Sciatic nerve (tissue), 2 donors: ENCODE measurements at regions not wholly inside any gene's neighbourhood (a gene's known extent, or its start where the extent isn't known, plus 50 kb on each side); places are given as distances from the start of the nearest gene placed in this dataset.

ENCODE experiments used
- ATAC-seq: fragments of 200-7000 bp; cut with Tn5 transposase; one replicate; pipeline ENCODE4 v1.9.1; 2020; ENCODE audit warnings: mild to moderate bottlenecking, moderate library complexity
- DNase-seq: peaks from one replicate; pipeline ENCODE4 v3.0.0-alpha.2; 2020; ENCODE audit warnings: low spot score
- intact Hi-C: fragments of 100-400 bp; cut with DNase I; formaldehyde crosslinking; loops from one replicate; pipeline ENCODE4 v1.14.2; 2022
- donor health status: DM: no; HTN: no; CAD: no.
- donor health status: DM: no; HTN: no; CAD: no.

DNA sequence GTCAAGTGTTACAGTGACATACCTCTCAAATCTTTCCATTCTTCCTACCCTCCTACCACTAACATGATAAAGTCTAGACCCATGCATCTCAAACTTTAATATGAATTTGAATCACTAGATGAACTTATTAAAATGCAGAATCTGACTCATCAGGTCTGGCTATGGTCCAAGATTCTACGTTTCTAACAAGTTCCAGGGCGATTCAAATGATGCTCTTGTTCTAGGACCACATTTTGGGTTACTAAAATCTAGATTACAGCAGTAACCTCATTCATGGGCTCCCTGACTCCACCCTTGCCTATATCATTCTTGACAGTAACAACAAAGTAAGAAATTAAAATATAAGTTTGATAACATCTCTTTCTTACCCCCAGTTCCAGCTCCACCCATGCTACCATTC lies 124.8 kb upstream of the LSM8 start:
- intact Hi-C loops = no loop called here
- no peak for ATAC-seq
- DNase-seq = no peak

DNA sequence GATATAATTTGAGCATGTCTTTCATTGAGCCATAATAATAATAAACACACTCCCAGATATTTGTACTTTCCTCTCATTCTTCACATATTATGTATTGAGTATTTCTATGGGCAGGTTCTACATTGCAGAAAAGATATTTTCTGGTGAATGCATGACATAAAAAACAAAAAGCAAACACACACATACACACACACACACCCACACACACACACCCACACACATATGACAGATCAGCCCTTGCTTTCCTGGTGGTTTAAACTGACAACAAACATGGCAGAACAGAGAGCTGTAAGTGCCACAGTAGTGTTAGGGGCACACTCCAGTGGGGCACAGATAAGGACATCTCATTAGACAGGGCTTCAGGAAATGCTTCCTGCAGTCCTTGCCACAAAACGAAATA lies 123.3 kb upstream of the LSM8 start:
- no peak for ATAC-seq
- intact Hi-C loops = no loop called here
- no peak for DNase-seq

DNA sequence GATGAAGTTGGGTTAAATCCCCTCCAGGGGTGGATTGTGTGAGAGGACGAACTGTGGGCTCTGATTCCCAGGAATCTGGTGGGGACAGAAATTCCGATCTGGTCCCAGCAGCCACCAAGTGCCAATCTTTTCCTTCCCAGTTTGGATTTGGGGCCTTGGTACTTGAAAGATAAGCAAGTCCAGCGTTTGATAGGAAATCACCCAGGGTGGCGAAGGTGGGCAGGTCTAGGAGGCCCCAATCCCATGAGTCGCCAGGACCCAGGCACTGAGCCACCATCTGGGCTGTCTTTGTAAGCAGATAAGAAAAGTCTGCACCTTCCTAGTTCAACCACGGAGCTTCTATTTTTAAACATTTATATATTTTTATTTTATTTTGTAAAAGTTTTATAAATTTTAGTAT lies 122.6 kb upstream of the LSM8 start:
- intact Hi-C loops = no loop called here

DNA sequence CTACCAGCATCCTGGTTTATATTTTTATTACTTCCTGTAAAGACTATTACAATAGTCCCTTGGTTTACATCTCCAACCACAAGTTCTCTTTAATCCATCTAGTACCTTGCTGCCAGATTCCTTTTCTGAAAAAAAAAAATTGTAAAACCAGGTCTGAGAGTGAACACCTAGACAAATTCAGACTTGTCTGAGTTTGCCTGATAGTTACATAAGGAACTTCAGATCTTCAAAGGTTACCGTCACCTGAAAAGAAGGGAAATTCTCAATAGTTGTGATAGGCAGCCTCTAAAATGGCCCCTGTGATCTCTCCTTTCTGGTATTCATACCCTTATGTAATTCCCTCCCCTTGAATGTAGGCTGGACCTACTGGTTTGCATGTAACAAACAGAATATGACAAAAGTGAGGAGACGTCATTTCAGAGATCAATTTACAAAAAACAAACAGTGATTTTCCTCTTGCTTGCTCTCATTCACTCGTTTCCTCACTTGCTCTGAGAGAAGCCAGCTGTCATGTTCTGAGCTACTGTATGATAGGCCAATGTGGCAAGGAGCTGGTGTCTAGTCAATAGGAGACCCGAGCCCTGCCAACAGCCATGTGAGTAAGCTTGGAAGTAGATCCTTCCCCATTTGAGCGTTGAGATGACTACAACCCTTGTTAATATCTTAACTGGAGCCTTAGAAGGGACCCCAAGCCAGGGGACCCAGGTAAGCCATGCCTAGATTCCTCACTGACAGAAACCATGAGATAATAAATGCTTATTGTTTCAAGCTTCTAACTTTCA lies 110.9 kb upstream of the LSM8 start:
- ATAC-seq = no peak
- DNase-seq = no peak
- intact Hi-C loops = no loop called here

More for the DNA sequence above, 122.6 kb upstream of the LSM8 start:
- DNase-seq (no peak), ATAC-seq (no peak)

DNA sequence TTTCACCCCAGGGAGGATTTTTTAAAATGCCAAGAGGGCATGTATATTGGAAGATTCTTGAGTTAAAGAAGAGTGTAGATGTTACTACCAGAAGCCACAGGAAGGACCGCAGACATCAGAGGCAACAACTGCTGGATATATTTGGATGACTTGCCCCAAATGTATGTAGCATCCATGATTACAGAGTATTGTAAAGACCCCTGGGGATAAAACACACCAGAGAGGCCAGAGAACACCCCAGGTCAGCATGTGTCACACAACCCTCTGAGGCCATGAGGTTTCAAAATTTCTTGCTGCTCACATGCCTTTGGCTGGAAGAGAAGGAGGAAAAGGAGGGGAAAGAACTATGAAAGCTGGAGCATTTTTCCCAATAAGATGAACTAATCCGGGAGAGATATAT lies 108.0 kb upstream of the LSM8 start:
- intact Hi-C loops = no loop called here
- ATAC-seq = no peak
- DNase-seq = no peak

DNA sequence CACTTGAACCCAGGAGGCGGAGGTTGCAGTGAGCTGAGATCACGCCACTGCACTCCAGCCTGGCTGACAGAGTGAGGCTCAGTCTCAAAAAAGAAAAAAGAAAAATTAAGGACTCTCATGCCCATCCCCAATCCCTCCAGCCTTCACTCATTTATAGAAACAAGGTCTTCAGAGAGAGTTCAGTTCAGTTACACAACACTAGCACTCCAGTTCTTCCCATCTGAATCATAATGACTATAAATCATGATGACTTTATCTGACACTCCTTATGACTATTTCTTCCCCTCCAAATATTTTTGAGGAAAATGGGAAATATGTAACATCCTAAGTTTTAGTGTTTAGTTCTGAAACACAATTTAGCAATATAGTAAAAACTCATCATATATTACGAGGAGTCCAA lies 107.4 kb upstream of the LSM8 start:
- DNase-seq (no peak), ATAC-seq (no peak)
- intact Hi-C loops = no loop called here

DNA sequence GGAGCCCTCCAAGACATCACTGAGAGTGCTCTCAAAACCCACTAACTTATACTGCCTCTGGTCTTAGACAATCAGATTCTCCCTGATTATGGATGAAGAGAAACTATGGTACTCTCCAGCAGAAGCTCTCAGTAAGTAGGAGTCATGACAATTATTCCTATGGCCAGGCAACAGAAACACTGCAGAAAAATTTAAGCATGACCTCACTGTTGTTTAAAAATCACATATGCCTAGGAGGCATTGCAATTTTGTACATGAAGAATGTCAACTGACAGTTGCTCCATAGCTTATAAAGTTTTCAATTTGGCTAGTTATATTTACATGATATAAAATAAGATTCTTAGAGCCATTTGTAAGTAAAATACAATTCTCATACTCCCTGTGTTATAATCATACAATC lies 105.9 kb upstream of the LSM8 start:
- ATAC-seq = no peak
- intact Hi-C loops = no loop called here
- no peak for DNase-seq

DNA sequence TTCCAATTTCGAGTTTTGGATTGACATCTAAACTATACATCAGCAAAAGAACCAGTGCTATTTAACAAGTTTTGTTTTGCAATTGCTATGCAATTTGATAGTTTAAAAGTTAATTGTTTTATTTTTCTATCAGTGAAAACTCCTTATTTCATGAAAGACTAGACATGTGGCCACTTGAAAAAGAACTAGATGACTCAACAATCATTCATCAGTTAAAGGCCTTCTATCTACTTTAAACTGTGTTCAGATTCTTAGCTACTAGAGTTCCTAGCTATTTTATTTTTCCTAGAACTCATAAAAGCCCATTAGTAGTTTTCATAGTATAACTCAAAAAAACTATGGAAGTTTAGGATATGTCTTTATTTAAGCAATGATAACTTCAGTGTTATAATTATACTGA lies 104.6 kb upstream of the LSM8 start:
- ATAC-seq = no peak
- intact Hi-C loops = no loop called here
- no peak for DNase-seq

DNA sequence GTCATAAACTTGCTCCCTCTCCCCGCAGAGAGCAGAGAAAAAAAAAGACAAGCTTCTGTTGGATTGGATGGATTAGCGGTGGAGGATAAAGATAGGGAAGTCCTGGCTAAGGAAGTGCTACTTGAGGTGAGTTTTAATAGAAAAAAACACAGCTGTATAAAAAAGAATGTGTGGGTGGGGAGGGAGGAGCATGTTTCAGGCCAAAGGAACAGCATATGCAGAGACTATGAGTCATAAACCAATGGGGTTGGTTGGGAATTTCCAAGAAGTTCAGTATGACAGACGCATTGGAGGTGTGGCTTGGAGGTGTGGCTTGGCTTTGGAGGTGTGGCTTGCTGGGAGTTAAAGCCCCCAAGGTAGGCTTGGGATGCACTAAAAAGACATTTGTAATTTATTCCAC lies 103.0 kb upstream of the LSM8 start:
- ATAC-seq (peak; percentile 55), DNase-seq (no peak)
- intact Hi-C loops = no loop called here

DNA sequence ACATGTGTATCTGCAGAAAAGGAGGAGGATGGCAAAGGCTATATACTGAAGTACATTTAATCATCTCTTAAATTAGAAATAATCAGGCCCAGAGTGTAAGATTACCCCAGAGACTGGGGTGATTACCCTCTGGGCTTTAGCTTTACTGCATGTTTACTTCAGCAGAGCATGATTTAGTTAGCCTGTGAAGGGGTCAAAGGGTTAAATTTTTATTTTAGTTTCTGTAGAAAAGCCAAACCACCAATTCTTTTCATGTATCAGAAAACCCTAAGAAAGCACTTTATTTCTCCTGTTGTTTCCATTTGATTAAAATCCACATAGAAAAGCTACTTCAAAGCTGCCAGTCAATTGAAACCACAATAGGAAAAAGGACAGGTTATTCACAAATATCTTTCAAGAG lies 101.5 kb upstream of the LSM8 start:
- no peak for ATAC-seq
- DNase-seq = no peak
- intact Hi-C loops = no loop called here

DNA sequence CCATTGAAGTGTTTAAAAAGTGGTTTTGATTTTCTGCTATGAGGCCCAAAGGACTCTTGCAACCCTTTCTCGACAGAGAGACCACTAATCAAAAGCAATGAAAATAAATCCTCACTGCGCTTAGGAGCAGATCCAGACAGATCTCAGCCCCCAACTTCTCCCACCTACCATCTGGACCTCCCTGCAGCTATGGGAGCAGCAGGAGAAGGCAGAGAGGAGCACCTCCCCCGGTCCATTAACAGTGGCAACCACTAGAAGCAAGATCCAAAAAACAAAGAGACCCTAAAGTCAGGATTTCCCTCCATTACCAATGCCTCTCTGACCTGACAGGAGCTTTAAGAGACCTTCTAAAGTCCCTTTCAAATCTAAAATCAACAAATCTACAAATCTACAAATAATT lies 99.0 kb upstream of the LSM8 start:
- DNase-seq (no peak), ATAC-seq (no peak)
- intact Hi-C loops = no loop called here

DNA sequence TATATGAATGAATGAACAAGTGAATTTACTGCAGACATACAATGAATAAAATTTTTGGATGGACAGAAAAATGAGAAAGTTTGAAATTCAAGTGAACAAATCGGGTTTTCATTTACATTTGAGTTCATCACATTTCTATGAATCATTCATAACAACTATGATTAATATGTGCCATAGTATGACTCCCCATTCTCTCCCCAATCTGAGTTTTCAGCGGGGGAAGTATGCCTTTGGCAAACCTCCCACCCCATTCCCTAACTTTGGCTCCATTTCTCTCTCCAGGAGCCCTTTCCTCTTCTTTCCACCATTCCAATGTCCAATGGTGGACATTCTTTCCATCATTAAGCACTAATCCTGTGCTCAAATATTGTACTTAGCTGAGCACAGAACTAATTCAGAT lies 96.8 kb upstream of the LSM8 start:
- DNase-seq (no peak), ATAC-seq (no peak)
- intact Hi-C loops = no loop called here

DNA sequence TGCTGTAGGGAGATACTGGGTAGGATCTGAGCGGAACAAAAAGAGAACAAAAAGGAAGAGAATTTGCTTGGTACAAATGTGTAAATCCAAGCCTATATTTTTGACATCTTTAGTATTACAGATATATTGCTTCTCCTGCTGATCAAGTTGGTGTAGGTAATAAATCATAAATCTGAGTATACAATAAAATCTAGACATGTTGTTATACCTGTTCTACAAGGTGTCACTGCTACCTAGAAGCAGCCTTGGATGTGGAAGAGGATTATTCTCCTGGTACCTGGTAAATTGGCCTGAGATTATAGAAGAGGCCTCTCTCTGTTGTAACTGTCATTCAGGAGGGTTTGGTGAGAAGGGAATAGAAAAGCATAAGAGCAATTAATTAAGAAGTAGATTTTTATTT lies 89.9 kb upstream of the LSM8 start:
- intact Hi-C loops = no loop called here
- DNase-seq (no peak), ATAC-seq (no peak)

DNA sequence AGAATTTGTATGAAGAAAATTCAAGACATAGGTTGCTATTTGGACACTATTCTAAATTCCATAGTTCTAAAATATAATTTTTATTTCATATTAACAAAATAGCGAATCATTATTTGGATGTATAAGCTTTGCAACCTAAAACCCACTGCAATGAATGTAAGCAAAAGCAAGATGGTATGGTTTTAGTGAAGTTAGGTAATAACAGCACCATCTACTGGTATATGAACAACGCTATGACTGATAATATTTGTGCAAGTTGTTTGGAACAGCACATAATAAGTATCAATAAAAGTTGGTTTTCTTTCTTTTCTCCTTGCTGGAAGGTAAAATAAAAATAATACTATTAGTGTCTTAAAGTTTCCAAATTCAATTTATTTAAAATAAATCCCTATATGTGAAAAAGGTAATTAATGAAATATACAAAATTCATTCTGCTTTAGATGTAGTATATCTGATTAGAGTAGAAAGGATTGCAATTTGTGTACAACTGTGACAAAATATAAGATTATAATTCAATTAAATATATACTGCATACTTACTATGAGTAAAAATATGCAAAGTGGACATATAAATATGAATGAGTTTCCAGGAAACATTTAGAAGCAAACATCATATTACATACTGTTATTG lies 79.0 kb upstream of the LSM8 start:
- intact Hi-C loops = no loop called here
- ATAC-seq (no peak), DNase-seq (no peak)

DNA sequence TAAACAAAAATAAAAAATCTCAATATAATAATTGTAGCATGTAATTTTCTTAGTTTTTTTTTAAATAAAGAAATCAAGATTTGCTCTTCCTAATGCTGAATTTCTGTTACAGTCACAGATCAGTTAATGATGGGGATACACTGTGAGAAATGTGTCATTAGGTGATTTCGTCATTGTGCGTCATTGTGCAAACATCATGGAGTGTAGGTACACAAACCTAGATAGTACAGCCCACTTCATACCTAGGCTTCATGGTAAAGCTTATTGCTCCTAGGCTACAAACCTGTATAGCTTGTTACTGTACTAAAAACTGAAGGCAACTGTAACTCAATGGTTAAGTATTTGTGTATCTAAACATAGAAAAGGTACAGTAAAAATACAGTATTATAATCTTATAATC lies 74.4 kb upstream of the LSM8 start:
- intact Hi-C loops = loop anchor here (2.0 kb wide), 1 partner anchor 23 kb away; no protein-coding TSS in a partner anchor
- ATAC-seq = no peak
- DNase-seq = no peak

DNA sequence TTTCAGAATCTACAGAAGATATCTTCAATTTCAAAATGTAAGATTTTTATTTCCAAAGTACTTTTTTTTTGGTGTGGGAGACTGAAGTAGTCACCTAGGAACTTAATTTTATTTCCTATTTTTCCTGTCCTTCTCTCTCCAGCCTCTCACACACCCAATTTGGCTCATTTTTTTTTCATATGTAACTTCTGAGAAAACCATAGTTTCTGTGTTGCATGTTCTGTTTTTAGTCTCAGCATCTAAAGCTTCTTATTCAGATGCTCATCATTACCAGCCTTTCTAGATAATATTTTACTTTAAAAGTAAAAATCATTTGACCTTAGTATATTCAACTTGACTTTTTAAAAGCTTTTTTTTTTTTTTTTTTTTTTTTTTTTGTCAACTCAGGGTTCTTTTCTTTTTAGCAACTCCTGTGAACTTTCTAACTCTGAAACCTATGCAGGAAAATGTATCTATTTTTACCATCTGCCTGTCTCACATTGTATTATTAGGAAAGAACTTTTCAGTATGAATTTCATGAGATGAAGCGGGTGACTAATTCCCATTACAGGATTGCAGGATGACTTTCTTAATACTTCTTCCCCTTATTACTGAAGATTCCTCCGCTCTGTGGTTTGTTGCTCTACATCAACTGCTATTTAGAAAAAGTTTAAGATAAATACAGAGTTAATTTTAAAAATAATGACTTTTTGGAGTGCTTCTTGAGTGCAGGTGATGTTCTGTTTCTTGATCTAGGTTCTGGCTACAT lies 73.6 kb upstream of the LSM8 start:
- DNase-seq (no peak), ATAC-seq (no peak)
- intact Hi-C loops = no loop called here

DNA sequence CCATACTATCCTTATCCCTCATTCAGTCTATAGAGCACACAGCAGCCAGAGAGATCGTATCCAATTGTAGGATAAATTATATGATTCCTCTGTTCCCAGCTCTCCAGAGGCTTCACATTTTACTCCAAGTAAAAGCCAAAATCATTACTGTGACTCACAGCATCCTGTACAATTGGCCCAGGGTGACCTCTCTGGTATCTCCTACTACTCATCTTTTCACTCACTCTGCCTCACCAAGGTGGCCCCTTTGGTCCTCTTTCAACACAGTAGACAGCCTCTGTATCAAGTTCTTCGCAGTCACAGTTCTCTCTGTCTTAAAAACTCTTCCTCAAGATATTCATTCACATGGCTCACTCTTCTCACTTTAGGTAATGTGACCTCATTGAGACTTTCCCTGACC lies 72.6 kb upstream of the LSM8 start:
- intact Hi-C loops = no loop called here
- DNase-seq = no peak

DNA sequence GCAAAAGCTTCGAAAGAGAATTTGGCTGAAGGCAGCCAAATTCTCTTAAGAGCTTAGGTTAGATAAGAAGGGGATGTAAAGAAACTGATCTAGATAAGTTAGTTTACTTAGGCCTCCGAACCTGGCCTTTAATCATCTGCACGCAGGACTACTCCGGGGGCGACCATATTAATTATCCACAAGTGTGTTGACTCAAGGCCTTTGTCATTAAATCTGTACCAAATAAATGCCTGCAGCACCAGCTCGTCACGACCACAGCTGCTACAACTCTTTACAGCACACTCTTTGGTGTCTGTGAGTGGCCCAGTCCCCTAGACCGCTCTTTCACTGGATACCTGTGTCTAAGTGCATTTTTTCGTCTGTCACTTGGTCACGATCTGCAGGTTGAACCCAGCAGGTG lies 69.8 kb upstream of the LSM8 start:
- DNase-seq (no peak), ATAC-seq (no peak)
- intact Hi-C loops = no loop called here

More for the DNA sequence above, 72.6 kb upstream of the LSM8 start:
- ATAC-seq = no peak

DNA sequence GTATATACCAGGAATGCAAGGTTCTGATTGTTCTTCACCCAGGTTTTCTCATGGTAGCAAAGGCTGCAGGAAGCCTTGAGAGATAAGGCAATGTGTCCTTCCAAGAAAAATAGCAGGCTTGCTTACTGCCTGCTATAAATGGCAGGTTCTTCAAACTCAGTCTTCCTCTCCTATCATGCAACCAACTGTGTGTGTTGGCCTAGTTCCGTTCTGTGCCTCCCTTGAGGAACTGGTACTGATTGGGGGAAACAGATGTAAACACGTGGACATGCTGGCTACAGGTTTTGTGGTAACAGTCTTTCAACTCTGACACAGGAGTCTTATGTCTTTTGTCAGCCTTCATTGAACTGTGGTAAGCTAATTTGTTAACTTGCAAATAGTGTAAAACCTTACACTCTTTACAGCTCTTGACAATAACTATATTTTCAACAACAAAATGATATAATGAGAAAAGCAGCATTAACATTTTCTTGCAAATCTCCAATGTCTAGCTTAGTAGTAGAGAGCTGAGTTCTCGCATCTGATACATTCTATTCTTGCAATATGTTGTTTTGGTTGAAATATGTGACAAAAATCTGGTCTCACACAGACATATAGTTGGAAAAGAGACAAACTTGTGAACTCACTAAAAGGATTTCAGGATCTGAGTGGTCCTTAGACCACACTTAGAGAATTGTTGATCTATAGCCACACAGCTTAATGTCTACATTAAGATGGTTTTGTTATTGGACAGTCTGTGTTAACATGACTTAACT lies 54.7 kb upstream of the LSM8 start:
- DNase-seq = no peak
- no peak for ATAC-seq
- intact Hi-C loops = no loop called here

DNA sequence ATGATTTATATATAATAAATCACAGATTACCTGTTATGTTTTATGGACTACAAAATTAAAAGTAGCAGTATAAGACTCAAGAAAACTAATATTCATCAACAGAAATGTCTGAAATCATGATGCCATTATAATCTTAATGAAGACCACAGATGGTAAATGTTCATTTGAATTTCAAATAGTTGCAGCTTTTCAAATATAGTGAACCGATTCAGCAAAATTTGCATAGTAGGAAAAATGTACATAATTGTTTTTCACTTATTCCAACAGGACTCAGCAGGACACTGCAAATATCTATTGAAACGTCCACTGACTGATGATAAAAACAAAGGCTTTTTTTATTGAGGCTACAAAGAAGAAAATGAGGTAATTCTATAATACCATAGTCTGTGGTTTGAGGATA lies 51.2 kb upstream of the LSM8 start:
- no peak for ATAC-seq
- no peak for DNase-seq
- intact Hi-C loops = loop anchor here (2.0 kb wide), 1 partner anchor 24 kb away; no protein-coding TSS in a partner anchor
